ENCODE measurements at regions not wholly inside any gene's neighbourhood (a gene's known extent, or its start where the extent isn't known, plus 50 kb on each side); places are given as distances from the start of the nearest gene placed in this dataset.
A peak's percentile ranks its signal among the peaks of the same experiment; 100 is the strongest.

DNA sequence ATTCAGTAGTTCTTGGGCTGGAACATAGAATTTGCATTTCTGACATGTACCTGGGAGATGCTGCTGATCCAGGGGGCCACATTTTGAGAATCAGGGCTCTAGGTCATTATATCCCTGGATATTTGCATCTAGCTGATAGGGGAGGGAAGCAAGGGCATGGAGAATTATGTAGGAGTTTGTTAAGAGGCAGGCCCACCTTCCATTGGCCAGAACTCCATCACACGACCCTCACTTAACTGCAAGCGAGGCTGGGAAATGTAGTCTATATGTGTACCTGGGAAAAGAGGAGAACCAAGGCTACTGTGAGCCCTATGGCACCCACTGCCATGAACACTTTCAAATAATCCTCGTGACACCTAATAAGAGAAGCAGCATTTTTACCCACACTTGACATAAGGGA lies 657.6 kb downstream of the MED13L start:
- H3K4me3 ChIP-seq (ENCODE audit: low read depth, low read length), result no peak overlapping the region
- DNase-seq (ENCODE audit: low read depth), result no peak

DNA sequence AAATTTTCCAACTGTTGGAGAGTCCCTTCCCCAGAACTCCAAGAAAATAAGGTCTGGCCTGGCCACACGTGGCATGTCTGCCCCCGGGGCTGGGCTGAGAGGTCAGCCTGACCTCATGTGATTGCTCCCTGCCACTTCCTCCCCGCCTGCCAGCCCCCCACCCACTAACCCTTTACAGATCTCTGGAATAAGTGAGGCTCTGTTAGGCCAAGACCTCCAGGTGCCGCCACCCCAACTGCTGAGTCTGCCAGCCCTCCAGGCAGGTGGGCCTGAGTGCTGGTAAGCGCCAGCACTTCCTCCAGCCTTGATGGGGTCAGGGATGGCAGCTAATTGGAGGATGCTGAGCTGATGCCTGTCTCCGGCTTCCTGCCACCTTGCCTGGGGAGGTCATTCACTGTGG lies 658.4 kb downstream of the MED13L start:
- no peak for DNase-seq (ENCODE audit: low read depth)
- H3K4me3 ChIP-seq (ENCODE audit: low read depth, low read length), result no peak overlapping the region

DNA sequence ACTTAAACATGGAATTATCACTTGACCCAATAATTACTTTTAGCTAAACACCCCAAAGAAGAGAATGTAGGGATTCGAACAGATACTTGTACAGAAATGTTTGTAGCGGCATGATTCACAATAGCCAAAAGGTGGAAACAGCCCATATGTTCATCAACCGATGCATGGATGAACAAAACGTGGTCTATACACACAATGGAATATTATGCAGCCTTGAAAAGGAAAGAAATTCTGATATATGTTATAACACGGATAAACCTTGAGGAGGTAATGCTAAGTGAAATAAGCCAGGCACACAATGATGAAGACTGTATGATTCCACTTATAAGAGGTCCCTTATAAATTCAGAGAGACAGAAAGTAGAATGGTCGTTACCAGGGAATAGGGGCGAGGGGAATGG lies 659.4 kb downstream of the MED13L start:
- no peak for DNase-seq (ENCODE audit: low read depth)
- H3K4me3 ChIP-seq (ENCODE audit: low read depth, low read length), result no peak overlapping the region

DNA sequence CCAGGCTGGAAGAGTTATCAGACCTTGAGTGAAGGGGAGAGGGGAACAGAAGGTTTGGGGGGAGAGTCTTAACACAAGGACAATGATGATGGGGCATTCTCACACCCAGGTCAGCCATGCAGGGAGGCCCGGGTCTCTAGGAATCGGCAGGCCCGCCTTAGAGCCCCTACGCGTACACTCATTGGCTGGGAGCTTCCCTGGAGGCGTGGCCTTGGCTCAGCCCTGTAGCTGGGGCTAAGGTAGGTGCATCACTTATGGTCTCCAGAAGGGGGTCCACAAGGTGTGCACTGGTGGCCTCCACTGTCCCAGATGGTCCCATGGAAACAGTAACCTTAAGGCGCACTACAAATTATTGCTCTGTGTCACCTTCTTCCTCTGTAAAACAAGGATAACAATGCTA lies 660.1 kb downstream of the MED13L start:
- no peak overlapping the region for H3K4me3 ChIP-seq (ENCODE audit: low read depth, low read length)
- DNase-seq (ENCODE audit: low read depth), result no peak

DNA sequence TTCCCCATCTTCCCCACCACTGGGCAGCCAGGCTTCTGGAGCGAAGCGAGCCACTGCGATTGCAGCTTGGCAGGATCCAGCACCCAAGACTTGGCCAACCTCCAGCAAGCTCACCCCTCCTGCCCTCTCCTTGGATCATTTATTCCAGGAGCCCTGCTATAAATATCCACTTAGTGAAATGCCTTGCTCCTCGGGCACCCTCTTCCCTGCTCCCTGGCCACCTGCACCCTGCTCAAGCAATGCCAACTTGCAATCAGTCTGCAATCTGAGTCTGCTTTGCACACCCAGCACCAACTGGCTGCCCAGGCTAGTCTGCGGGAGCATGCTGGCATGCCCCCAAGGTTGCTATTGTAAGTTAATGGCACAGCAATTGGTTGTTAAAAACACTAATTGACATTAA lies 666.0 kb downstream of the MED13L start:
- DNase-seq (ENCODE audit: low read depth), result no peak

DNA sequence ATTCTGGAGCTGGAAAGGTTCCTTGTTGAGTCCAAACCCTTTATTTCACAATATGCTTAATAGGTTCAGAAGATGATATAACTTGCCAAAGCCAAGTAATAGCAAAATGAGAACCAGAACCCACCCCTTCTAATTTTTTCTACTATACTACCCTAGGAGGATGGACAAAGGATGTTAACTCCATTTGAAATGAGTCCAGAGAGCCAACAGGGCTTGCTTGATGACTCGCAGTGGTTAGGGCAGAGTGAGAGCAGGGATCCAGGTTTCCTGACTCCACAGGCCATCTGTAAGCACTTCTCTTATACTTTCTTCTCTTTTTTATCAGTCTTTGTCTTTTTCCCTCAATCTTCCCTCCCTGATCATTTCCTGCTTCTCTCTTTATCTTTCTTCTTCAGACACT lies 668.1 kb downstream of the MED13L start:
- peak; percentile 36 for DNase-seq (ENCODE audit: low read depth)
- no peak overlapping the region for H3K4me3 ChIP-seq (ENCODE audit: low read depth, low read length)

More for the DNA sequence above, 666.0 kb downstream of the MED13L start:
- no peak overlapping the region for H3K4me3 ChIP-seq (ENCODE audit: low read depth, low read length)

DNA sequence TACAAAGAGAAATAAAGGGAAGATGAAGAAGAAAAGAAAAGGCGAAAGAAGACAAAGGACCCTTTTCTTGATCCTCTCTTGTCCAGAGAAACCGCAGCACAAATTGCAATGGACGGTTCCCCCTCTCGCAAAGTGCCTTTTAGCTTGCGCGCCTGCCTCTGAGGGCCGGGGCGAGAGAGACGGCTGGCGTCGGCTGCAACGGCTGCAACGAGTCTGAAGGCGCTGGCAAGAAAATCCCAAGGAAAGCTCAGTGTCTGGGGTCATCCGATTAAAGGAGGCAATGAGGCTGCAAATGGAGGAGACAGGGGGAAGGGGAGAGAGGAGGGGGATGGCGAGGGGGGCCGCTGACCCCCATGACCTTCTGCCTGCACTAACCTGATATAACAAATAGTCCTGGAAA lies 671.5 kb downstream of the MED13L start:
- no peak overlapping the region for H3K4me3 ChIP-seq (ENCODE audit: low read depth, low read length)
- DNase-seq (ENCODE audit: low read depth), result no peak

DNA sequence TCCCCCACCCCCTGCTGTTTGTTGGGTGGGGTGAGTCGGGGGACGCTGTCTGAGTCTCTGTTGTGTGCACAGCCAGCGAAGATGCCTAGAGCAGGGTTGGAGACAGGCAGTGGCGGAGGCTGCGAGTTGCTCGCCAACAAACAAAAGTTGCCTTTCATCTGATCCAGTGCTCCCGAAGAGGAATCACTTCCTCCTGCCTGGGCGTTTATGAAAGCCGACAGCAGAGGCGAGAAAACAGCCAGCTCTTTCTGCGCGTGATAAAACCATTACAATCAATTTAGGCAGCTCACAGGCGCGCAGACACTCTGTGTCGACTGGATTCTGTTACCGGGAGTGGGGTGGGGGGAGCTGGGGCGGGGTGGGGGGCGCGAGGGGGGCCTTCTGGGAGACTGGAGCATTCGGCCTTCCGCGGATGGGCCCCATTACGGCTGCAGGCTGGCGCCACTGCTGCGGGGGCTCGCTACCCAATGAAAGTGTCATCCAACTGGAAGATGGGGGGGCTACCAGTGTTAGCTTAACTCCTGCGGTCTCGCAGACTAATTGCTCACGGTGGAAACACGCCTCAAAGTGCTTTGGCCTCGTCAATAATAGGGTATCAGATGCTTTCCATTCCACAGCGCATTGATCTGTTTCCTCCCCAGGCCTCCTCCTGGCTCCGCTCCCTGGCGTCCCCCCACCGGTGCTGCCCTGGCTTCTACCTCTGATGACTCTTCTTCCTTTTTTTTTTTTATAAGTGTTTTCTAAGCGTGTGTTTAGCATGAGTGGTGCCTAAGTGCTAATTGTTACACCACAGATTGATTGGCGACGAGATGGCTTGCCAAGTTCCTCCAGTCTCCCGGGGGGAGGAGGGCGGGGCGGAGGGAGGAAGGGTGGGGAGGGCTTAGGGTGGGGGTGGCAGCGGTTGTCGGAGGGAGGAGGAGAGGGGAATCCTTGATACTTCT lies 678.4 kb downstream of the MED13L start:
- H3K4me3 ChIP-seq (ENCODE audit: low read depth, low read length), result peak overlapping the region; percentile 19
- DNase-seq (ENCODE audit: low read depth), result peak; percentile 20

DNA sequence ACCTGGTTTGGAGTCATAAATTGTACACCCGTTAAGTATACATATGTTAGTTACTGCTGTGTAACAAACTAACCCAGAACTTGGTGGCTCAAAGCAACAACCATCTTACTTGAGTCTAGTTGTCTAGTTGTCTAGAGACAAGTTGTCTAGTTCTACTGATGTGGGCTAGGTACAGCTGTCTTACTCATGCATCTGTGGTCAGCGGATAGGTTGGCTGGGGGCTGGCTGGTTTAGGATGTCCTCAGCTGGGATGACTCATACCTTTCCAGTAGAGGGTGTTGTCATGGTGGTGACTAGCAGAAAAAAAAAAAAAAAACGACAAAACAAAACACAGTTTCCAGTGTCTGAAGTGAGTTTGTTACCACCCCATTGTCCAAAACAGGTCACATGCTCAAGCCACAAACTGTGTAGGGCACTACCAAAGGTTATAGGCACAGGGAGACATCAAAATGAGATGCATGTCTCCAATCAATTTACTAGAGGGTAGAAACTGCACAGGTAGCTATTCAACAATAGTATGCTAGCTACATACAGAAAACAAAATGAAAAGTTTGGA lies 680.3 kb downstream of the MED13L start:
- H3K4me3 ChIP-seq (ENCODE audit: low read depth, low read length), result no peak overlapping the region
- DNase-seq (ENCODE audit: low read depth), result peak; percentile 74

DNA sequence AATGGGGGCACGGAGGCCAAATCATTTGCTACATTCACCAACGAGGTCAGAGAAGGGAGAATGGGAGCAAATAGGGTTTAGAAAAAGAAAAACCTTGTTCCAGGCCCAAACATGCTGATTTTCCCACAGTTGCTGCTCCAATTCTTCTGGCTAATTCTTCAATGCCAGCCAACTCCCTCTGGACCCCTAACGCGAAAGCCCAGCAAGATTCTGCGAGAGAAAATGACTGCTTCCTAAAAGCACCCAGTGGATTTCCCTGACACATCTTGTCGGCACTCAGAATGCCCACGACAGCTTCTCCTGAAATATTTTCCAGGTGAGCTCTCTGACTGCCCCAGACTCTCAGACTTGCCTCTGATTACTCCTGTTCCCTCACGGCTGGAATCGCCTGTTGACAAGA lies 689.4 kb downstream of the MED13L start:
- H3K4me3 ChIP-seq (ENCODE audit: low read depth, low read length), result no peak overlapping the region

DNA sequence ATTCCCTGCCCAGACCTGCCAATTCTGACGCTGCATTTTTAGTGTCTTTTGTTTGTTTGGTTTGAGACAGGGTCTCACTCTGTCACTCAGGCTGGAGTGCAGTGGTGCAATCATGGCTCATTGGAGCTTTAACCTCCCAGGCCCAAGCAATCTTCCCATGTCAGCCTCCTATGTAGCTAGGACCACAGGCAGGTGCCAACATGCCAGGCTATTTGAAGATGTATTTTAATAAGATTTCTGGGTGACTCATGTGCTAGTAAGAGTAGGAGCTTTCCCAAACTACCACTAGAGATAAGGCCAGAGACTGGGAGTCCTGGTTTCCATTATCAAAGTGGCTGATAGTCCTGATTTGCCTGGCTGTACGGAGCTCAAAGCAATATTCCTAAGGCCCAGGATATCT lies 693.3 kb downstream of the MED13L start:
- no peak for DNase-seq (ENCODE audit: low read depth)
- H3K4me3 ChIP-seq (ENCODE audit: low read depth, low read length), result no peak overlapping the region

More for the DNA sequence above, 689.4 kb downstream of the MED13L start:
- DNase-seq (ENCODE audit: low read depth), result no peak

DNA sequence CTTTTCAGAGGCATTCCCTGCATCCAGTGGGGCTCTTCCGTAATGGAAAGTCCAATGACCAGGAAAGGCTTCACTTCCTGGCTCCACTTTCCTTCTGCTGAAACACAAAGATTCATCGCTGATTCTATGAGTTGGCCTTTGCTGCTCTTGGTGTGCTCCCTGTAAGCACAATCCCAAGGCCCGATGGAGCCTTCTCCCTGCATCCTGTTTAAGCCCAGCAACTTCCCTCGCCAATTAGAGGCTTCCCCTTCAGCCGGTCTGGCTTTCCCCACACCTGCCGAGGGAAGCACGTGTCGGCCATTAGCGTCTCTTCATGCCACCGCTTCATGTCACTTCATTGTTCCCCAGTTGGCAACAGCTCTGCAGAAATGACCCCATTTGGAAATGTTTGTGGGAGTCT lies 693.9 kb downstream of the MED13L start:
- no peak for DNase-seq (ENCODE audit: low read depth)

DNA sequence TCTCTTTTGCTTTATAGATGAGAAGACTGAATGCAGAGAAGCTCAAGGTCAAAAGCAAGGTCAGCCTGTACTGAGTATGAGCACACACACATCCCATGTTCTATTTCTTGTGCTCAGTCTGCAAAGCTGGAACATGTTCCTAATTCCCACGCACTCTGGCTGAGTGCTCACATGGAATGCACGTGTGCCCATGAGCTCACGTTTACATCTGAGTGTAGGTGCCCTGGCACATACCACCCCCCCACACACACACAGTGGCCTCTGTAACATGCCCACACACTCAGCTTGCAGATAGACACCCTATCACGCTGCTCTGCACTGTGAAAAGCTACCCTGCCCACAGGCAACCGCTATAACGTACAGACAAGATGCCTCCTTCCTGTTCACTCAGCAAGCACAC lies 700.1 kb downstream of the MED13L start:
- H3K4me3 ChIP-seq (ENCODE audit: low read depth, low read length), result no peak overlapping the region
- no peak for DNase-seq (ENCODE audit: low read depth)

More for the DNA sequence above, 693.9 kb downstream of the MED13L start:
- no peak overlapping the region for H3K4me3 ChIP-seq (ENCODE audit: low read depth, low read length)

DNA sequence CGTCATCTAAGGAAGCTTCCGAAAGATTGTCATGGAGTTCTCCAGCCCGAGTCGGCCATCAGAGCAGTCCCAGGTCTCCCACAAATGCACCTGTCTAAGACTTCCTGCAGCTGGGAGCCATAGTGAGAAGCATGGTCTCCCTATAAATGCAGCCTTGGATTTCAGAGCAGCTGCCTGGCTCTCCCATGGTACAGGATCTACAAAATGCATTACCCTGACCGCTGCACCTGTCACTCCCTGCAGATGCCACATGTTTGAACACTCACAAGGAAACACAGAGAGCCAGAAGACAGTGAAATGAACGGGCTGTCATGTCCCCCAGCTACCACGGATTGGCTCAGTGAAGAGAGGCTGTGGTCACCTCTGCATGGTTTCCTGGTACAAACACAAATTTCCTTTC lies 702.7 kb downstream of the MED13L start:
- no peak for DNase-seq (ENCODE audit: low read depth)

DNA sequence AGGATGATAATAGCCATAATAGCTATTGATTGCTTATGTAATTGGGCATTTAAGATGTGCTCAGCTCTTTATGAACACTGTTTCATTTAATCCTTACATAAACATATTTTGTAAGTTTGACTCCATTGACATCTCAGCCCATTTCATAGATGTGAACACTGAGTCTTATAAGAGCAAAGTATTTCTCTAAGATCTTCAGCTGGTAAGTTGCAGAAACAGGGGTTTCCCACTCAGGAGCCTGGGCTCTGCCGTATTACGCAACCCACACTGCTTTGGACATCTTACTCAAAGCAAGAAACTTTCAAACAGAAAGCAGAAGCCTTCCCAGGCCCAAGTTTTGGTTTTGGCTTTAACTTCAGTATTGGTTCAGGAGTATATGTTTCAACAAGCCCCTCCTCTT lies 705.1 kb downstream of the MED13L start:
- no peak overlapping the region for H3K4me3 ChIP-seq (ENCODE audit: low read depth, low read length)
- DNase-seq (ENCODE audit: low read depth), result no peak

More for the DNA sequence above, 702.7 kb downstream of the MED13L start:
- no peak overlapping the region for H3K4me3 ChIP-seq (ENCODE audit: low read depth, low read length)

DNA sequence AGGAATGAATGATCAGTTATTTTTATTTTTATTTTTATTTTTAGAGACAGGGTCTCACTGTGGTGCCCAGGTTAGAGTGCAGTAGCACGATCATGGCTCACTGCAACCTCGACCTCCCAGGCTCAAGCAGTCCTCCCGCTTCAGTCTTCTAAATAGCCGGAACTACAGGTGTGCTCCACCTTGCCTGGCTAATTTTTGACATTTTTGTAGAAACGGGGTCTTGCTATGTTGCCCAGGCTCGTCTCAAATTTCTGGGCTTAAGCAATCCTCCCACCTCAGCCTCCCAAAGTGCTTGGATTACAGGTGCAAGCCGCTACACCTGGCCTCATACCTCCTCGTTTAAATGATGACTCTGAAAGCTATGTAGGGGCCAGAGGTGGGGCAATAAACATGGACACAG lies 706.0 kb downstream of the MED13L start:
- DNase-seq (ENCODE audit: low read depth), result no peak
- no peak overlapping the region for H3K4me3 ChIP-seq (ENCODE audit: low read depth, low read length)

DNA sequence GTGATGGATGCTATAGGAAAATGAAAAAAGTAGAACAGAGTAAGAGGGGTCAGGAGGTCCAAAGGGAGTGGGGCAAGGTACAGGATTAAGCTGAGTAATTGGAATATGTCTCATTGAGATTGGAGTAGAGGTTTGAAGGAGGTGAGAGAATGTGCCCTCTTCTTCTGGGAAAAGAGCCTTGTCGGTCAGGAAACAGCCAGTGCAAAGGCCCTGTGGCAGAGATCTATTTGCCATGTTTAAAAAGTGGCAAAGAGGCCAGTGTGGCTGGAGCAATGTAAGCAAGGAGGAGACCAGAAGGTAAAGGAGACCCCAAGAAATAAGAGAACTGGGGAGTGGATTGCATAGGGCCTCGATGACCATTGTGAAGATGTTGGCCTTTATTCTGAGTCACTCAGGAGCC lies 706.5 kb downstream of the MED13L start:
- DNase-seq (ENCODE audit: low read depth), result no peak
- H3K4me3 ChIP-seq (ENCODE audit: low read depth, low read length), result no peak overlapping the region

DNA sequence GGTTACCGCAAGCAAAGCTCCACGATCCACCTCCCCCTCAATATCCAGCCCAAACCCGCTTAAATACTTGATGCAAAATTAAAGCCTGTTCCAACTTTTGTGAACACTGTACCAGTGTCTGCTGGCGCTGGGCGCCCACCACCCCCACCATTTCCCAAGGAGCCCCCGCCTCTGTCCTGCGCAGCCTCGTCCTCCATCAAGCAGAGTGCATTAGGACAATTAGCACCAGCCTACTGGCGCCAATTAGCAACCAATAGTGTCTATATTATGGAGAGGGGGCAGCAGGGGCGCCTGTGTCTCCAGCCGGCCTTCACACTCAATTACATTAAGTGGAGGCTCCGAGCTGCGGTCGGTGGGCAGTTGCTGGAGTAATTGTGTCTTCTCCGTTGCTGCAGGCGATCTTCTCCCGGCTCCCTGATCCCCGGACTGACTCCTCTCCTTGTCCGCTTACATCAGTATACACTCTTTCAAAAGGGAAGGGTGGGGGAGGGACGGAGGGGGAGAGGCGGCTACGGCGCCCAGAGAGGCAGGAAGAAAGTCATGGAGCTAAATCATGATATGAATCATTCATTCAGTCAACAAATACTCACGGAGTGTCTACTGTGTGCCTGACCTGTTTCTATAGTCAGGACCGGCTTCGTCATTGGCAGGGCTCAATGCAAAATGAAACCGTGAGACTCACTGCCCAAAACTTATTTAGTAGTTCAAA lies 707.3 kb downstream of the MED13L start:
- H3K4me3 ChIP-seq (ENCODE audit: low read depth, low read length), result peak overlapping the region; percentile 22
- peak; percentile 15 for DNase-seq (ENCODE audit: low read depth)

DNA sequence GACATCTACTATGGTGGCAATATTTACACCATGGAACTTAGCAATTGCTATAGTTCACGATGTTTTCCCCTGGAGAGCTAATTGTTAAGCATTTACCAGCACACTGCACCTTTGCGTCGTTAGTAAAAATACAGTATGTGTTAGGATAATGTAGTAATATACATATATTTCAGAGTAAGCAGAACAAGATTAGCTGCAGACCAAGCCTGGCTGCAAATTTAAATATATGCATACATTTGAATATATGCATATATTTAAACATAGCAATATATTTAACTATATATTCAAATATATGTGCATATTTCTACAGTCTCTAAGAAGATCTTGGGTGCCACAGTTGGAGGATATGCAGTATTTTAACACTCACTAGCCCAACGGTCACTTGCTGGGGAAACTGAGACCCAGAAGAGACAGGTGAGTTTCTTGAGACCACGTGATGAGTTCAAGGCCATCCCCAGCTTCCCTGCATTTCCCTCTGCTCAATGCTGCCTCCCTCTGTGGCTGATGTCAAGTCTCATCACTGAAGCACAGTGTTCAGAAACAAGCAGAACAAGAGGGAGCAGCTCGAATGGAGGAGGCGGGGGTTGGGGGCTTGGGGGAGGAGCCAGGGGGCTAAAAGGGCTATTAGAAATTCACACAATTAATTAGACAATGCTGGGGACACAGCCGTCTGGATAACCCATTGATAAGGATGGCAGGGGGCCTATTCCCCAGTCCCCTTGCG lies 708.0 kb downstream of the MED13L start:
- H3K4me3 ChIP-seq (ENCODE audit: low read depth, low read length), result no peak overlapping the region
- DNase-seq (ENCODE audit: low read depth), result no peak

DNA sequence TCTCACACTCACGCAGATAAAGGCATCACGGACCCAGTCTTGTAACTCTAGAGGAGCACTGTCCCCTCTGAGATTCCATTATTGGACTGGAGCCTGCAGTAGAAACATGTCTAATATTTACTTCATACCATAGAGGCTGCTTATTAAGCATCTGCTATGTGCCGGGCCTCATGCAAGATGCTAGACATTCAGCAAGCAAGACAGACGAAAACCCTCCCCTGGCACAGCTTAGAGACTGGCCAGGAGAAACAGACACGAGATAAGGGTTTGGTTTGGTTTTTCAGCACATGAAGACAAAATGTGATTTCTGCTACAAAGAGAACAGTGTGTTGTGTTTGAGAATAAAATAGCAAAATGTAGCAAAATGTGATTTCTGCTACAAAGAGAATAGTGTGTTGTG lies 719.2 kb downstream of the MED13L start:
- H3K4me3 ChIP-seq (ENCODE audit: low read depth, low read length), result no peak overlapping the region
- no peak for DNase-seq (ENCODE audit: low read depth)

Data from skeletal muscle cell (primary cell).